Adrenal gland (tissue), 9 donors: ENCODE measurements at regions not wholly inside any gene's neighbourhood (a gene's known extent, or its start where the extent isn't known, plus 50 kb on each side); places are given as distances from the start of the nearest gene placed in this dataset.

Experiments
- DNase-seq, 7 donors: peaks; one replicate each; pipeline ENCODE4 v3.0.0-alpha.2; 2019 to 2020
- H3K27ac ChIP-seq, 5 donors: fragments of 200-600 bp; sonication (generic) in 4 of 5; 1 replicate in 3 of 5; 2 replicates in 2 of 5; pipeline versions ENCODE4 v1.5.1 to v1.8.0; 2016 to 2020; ENCODE audit warnings: mild to moderate bottlenecking in 1 of 5
- H3K27me3 ChIP-seq: fragments of 200-600 bp; 2 replicates; pipeline ENCODE4 v1.8.0; 2021
- H3K36me3 ChIP-seq, 2 donors: fragments of 200-600 bp; replicated peaks in 1 of 2; 1 replicate in 1 of 2; 2 replicates in 1 of 2; pipeline versions ENCODE4 v1.5.1 to v1.8.0; 2018 to 2022
- H3K4me1 ChIP-seq, 2 donors: fragments of 200-600 bp; replicated peaks in 1 of 2; 1 replicate in 1 of 2; 2 replicates in 1 of 2; pipeline versions ENCODE4 v1.5.1 to v1.8.0; 2018 to 2021
- H3K4me3 ChIP-seq, 4 donors: fragments of 200-600 bp; sonication (generic) in 3 of 4; one replicate each; pipeline ENCODE4 v1.5.1; 2016 to 2018
- H3K9me3 ChIP-seq, 3 donors: fragments of 200-600 bp; sonication (generic) in 1 of 3; replicated peaks in 1 of 3; 1 replicate in 2 of 3; 2 replicates in 1 of 3; pipeline versions ENCODE4 v1.5.1 to v1.8.0; 2016 to 2021
- POLR2A ChIP-seq, 2 donors: fragments of 450-650 bp; IDR thresholded peaks; one replicate each; pipeline ENCODE4 v1.6.1; 2017; ENCODE audit warnings: antibody characterized with exemption in 2 of 2, mild to moderate bottlenecking in 2 of 2, moderate library complexity in 1 of 2
- WGBS, 4 donors: extraction: QIAGEN DNeasy Blood & Tissue Kit in 2 of 4; methylation state at CpG; one replicate each; pipeline versions ENCODE4 v1.1.5 to v1.1.7; 2013 to 2017; 5-methylcytosine and 5-hydroxymethylcytosine counted together
- intact Hi-C, 2 donors: fragments of 100-400 bp; cut with DNase I; formaldehyde crosslinking; loops; one replicate each; pipeline versions ENCODE4 v1.14.1 to v1.15.0; 2022 to 2023
- TF ChIP-seq, protein P1 (sequence below), 6 experiments: fragments of 450-650 bp in 4 of 6; fragments of 200-600 bp in 2 of 6; sonication (generic) in 1 of 6; IDR thresholded peaks; 1 replicate in 5 of 6; 2 replicates in 1 of 6; pipeline versions ENCODE4 v1.5.1 to v1.8.0; 2016 to 2021; ENCODE audit warnings: antibody characterized with exemption in 6 of 6, mild to moderate bottlenecking in 2 of 6, moderate library complexity in 1 of 6
- donor health status: healthy with polysubstance abuse.
- donor health status: Bipolar disorder and iron deficiency.
- donor health status: DM: yes; HTN: yes; CAD: no.
- donor health status: DM: no; HTN: no; CAD: no.
- donor health status: DM: no; HTN: no; CAD: no.

- intact Hi-C loops, result loop anchor here in 1 of 2 donors (10.0 kb wide), 1 partner anchor 58 kb away; no protein-coding TSS in a partner anchor
- no peaks in the 10 kb centered on the region for H3K9me3 ChIP-seq
- no peak overlapping the region for H3K4me3 ChIP-seq
- DNase-seq, result no peak
- TF ChIP-seq POLR2A (IDR thresholded peaks at IDR 0.05), result no peak
- TF ChIP-seq, protein P1, sequence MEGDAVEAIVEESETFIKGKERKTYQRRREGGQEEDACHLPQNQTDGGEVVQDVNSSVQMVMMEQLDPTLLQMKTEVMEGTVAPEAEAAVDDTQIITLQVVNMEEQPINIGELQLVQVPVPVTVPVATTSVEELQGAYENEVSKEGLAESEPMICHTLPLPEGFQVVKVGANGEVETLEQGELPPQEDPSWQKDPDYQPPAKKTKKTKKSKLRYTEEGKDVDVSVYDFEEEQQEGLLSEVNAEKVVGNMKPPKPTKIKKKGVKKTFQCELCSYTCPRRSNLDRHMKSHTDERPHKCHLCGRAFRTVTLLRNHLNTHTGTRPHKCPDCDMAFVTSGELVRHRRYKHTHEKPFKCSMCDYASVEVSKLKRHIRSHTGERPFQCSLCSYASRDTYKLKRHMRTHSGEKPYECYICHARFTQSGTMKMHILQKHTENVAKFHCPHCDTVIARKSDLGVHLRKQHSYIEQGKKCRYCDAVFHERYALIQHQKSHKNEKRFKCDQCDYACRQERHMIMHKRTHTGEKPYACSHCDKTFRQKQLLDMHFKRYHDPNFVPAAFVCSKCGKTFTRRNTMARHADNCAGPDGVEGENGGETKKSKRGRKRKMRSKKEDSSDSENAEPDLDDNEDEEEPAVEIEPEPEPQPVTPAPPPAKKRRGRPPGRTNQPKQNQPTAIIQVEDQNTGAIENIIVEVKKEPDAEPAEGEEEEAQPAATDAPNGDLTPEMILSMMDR (IDR thresholded peaks at IDR 0.05), result no peak
- H3K36me3 ChIP-seq, result no peaks in the 10 kb centered on the region
- no peaks in the 10 kb centered on the region for H3K27me3 ChIP-seq
- WGBS, 4 donors, result 51 to 65% (median 56%) methylated on average over 12 of the region's 12 CpGs
- H3K27ac ChIP-seq, result no peak overlapping the region
- H3K4me1 ChIP-seq, result no peaks in the 10 kb centered on the region
Observed at GRCh38 chr16:54482892-54483574, 196.4 kb upstream of the IRX3 start.

DNA sequence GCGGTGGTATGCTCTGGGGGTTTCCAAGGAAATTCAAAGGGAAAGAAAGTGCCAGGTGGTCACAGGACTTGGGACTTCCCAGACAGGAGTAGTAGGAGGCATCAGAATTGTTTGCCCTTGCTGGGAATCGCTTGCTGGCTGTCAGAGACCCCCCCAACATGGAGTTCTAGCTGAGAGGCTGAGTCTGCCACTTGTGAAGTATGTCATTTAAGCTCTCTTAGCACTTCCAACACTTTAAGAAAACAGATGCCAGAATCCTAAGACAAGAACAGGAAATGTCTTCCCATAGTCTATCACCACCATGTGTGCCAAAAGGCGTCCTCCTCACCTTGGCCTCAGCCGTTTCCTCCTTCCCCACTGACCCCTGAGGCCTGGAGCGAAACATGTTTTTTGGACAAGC, 193.8 kb upstream of the IRX3 start:
- Histone ChIP-seq H3K9me3 (no peaks in the 10 kb centered on the region), H3K4me3 (no peak overlapping the region), H3K27me3 (no peaks in the 10 kb centered on the region), H3K27ac (no peak overlapping the region), H3K4me1 (no peaks in the 10 kb centered on the region), H3K36me3 (no peaks in the 10 kb centered on the region)
- WGBS, 4 donors, result 63 to 69% (median 67%) methylated on average over 5 of the region's 5 CpGs
- no peak for DNase-seq
- intact Hi-C loops, result loop anchor here in 1 of 2 donors (10.0 kb wide), 1 partner anchor 56 kb away; no protein-coding TSS in a partner anchor
- no peak for TF ChIP-seq POLR2A (IDR thresholded peaks at IDR 0.05)
- TF ChIP-seq, protein P1 (IDR thresholded peaks at IDR 0.05), result no peak

- Histone ChIP-seq H3K27ac (no peak overlapping the region), H3K4me1 (no peaks in the 10 kb centered on the region), H3K36me3 (no peaks in the 10 kb centered on the region), H3K4me3 (no peak overlapping the region), H3K9me3 (no peaks in the 10 kb centered on the region), H3K27me3 (no peaks in the 10 kb centered on the region)
- intact Hi-C loops, result no loop called here
- no peak for TF ChIP-seq POLR2A (IDR thresholded peaks at IDR 0.05)
- TF ChIP-seq, protein P1 (IDR thresholded peaks at IDR 0.05), result no peak
- no peak for DNase-seq
- WGBS, 4 donors, result 70 to 86% (median 83%) methylated on average over 1 of the region's 1 CpG
Observed at GRCh38 chr16:54479546-54479945, 193.0 kb upstream of the IRX3 start.

DNA sequence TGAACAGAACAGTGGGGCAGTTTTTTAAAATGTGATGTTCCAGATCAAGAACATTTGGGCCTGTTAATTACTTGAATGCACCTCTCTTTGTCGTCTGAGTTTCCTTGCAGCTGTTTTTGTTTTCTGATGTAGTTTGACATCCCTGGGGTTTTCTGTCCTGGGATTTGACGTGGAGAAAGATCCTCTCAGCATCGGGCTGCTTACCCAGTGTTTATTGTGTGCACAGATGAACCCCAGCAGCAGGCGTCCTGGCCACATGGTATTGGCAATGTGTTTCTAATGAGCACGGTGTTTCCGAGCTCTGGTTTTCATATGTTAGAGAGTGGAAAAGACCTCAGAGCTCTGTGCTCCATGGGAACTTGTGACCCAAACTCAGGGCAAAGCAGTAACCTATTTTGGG, 191.1 kb upstream of the IRX3 start:
- H3K36me3 ChIP-seq, result no peaks in the 10 kb centered on the region
- no peak for DNase-seq
- no peaks in the 10 kb centered on the region for H3K9me3 ChIP-seq
- H3K4me1 ChIP-seq, result no peaks in the 10 kb centered on the region
- H3K27ac ChIP-seq, result no peak overlapping the region
- no peaks in the 10 kb centered on the region for H3K27me3 ChIP-seq
- H3K4me3 ChIP-seq, result no peak overlapping the region
- TF ChIP-seq, protein P1 (IDR thresholded peaks at IDR 0.05), result no peak
- no peak for TF ChIP-seq POLR2A (IDR thresholded peaks at IDR 0.05)
- 71 to 79% (median 72%) methylated on average over 6 of the region's 6 CpGs for WGBS, 4 donors
- intact Hi-C loops, result no loop called here
